NCI-H524 (cell line): ENCODE measurements at regions not wholly inside any gene's neighbourhood (a gene's known extent, or its start where the extent isn't known, plus 50 kb on each side); places are given as distances from the start of the nearest gene placed in this dataset.
"Not testable (repeated sequence)": the region's sequence is repeated elsewhere in the genome, so short reads cannot be mapped to it uniquely, and the experiment has no call there.

Experiments used
- DNase-seq, 2 experiments: peaks; one replicate each; lab custom pipeline; 2025; lab: John Stamatoyannopoulos, UW

DNA sequence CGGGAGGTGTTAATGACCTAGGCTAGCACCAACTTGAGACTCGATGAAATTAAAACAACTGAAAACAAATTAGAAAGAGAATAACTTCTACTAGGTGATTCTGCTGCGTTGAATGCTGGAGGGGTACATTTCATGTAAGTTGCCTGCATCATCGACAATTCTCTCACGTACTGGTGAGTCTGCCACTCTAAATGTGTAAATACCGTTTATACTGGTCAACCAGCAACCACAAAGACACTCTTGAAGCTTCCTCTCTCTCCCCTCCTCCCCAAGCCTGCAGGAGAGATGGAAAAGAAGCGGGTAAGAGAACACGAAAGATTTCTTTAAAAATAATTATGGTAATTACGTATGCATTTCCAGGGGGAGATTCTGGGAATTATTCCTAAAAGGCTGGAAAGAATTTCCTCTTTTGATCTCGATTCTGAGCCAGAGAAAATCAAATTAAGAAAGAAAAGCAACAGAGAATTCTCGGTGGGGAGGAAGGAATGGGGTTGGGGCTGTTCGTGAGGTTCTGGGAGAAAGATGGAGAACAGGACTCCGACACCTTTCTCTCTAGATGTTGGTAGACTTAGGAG lies 68.6 kb upstream of the MRTFB start:
- DNase-seq: no peak

DNA sequence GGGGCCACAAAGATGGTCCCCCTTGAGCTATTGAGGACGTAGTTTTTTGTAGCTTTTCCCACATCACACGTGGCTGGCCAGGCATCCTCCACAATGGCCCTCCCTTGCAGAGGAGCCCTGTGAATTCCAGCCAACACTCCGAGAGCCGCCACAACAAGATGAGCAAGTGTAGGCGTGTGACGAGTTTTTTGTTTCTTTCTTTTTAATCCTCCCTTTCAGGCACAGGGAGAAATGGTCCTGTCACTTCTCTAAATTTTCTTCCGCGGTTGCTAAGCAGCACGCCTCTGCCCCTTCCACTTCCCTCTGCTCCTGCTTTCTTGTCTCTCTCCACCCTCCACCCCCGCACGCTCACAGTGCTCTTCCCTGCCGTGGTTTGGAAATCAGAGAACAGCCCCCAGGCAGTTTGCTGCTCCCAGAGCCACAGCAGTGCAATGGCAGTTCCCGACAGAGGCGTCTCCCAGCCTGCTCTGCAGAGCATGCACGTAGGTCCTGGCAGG lies 68.0 kb upstream of the MRTFB start:
- peak in 1 of 2 experiments; percentile 42 for DNase-seq

DNA sequence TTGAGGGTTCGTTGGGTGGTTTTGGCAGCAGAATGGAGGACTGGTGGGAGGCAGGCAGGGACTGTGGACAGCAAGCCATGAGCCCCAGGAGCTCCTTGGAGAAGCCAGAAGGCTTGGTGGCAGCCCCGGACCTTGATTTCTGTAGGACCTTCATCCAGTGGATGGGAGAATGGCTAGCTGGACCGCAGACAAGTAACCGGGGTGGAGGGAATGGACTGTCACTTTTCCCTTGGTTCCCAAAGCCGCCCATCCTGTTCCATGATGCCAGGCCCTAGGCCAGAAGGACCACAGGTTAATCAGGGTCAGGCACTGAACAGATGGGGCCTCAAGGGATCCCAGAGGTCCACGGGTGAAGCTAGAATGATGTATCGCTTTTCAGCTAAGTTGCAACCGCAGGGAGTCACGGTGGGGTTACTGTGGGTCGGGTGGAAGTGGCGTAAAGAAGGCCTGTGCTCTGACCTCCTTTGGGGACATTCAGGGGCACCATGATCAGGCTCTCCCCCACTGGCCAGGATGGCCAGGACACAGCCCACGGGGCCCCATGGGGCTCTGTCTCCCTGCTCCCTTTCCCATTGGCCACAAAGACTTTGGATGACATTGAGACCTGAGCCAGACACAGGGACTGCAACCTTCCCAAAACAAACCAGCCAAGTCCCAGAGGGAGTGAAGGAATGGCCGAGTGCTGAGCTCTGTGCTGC lies 66.9 kb upstream of the MRTFB start:
- no peak for DNase-seq

DNA sequence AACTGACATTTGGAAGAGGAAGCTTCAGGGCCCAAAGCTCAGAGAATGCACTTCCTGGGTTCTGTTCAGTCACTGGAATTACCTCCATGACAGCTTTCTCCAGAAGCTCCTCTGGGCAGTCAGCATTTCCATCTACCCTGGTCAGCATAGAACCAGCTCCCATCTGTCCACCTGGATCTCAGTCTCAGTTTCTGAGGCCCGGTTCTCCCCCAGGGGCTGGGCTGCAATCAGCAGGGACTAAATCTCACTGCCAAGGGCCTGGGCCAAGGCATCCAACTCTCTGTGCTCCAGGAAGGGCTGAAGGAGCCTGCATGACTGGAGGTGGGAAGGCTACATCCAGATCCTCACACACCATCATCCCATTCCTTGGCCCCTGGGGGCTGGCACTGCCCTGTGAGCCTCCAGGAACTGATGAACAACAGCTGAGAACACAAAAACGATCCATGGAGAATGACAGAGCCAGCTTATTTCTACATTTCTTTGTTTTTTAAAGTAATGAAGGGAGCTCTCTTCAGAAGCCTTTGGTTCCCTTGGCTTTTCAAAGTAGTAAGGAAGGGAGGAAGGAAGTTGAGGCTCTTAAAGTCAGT lies 66.3 kb upstream of the MRTFB start:
- DNase-seq: no peak

GRCh38 chr16:14005335-14005734 lies 65.8 kb upstream of the MRTFB start:
- DNase-seq: no peak

GRCh38 chr16:14007450-14007849 lies 63.7 kb upstream of the MRTFB start:
- peak in 1 of 2 experiments; percentile 19 for DNase-seq

DNA sequence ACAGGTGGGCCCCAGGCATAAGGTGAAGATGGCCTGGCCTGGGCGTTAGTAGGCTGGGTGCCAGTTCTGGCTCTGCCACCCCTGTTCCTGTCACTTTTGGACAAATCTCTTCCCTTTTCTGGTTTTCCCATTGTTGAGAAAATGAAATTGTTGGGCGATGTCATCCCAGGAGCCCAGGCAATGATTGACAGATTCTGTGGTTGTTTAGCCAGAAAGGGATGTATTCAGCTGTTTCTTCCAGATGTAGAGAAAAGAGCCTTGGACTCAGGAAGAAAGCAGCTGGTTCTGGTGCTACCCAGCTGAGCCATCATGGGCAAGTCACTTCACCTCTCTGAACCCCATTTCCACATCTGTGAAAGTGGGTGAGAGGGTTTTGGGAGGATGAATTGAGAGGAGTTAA lies 60.1 kb upstream of the MRTFB start:
- no peak for DNase-seq

DNA sequence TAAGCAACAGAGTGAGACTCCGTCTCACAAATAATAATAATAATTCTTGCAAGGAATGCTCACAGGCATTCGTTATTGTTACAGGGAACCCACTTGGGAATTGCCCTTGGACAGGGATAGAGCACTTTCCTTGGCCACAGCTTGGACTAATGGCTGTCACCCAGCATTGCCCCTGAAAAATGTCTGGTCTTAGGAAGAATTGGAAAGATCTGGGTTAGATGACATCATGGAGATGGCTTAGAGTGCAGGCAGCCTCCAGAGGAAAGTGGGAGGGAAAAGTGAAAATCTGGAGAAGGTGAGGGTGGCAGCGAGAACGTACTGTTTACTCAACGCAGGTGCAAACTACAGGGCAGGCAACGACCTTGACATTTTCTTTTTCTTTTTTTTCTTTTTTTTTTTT lies 59.3 kb upstream of the MRTFB start:
- DNase-seq: no peak

GRCh38 chr16:14013145-14013570 lies 58.0 kb upstream of the MRTFB start:
- peak in 1 of 2 experiments; percentile 98 for DNase-seq

- peak; percentile 98 to 99 for DNase-seq
These were observed 57.4 kb upstream of the MRTFB start for GRCh38 chr16:14013571-14014283.

DNA sequence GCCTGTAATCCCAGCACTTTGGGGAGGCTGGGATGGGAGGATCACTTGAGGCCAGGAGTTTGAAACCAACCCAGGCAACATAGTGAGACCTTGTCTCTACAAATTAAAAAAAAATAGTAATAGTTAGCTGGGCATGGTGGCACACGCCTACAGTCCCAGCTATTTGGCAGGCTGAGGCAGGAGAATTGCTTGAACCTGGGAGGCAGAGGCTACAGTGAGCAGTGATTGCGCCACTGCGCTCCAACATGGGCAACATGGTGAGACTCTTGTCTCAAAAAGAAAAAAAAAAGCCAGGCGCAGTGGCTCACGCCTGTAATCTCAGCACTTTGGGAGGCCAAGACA lies 56.9 kb upstream of the MRTFB start:
- DNase-seq: no peak

DNA sequence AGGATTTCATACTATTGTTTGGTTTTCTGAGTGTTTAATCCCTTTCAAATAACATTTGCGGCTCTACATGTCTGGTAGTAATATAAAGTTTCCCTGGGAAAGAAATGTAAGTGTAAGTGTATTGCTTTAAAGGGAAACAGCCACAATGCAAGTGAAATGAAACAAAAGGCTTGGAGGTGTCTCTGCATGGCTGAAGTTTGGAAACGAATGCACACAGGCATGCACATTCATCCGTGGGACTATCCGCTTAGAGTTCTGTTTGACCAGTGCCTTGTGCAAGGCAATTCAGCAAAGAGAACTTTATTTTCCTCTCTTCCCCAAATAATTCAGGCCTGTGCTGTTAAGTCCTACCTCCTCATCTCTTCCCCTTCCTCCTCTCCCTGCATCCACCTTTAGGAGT lies 56.1 kb upstream of the MRTFB start:
- no peak for DNase-seq

GRCh38 chr16:14015461-14015860 lies 55.7 kb upstream of the MRTFB start:
- no peak for DNase-seq

DNA sequence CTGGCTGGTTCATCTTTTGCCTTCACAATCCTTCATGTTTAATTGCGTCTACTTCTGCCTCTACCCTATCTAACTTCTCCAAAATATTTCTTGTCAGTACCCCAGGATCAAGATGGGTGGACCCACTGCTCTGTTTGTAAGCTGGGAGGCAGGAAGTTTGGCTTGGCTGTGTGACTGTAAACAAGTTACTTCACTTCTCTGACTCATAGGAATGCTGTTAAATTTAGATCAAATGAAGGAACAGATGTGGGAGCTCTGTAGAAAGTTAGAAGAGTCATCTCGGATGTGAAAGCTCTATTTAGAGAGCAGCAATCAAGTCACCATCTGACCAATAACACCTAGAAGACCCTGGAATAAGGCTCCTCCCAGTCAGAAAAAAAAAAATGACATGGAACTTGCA lies 55.2 kb upstream of the MRTFB start:
- DNase-seq: no peak

GRCh38 chr16:14016362-14016761 lies 54.8 kb upstream of the MRTFB start:
- DNase-seq: not testable (repeated sequence)

DNA sequence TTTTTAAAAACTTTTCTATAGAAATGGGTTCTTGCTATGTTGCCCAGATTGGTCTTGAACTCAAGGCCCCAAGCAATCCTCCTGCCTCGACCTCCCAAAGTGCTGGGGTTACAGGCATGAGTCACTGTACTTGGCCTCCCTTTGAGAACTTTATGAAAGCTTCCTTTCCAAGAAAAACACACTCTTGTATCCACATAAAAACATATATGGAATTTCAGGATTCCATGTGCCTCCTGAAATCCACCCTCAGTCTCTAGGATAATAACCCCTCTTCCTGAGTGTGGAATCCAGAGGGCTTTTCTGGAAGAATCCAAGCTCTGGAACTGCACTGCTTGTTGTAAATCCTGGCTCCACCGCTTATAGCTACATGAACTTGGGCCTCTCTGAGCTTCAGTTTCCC lies 53.2 kb upstream of the MRTFB start:
- DNase-seq: no peak

DNA sequence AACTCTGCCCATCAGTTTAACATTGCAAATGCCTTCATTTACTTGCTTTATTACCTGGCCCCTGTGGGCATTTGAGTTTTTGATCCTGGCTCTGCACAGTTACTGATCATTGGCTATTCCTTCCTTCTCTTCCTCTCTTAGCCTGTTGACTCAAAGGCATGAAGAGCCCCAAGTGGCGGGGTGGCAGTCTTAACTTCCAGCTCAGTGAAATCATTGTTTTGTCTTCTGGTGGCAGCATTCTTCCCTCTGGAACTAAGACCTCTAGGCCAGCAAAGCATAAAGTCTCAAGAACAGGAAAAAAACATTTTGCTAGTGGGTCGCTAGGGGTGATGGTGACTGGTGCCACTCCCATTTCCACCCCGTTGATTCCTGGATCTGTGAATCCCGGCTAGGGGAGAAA lies 52.3 kb upstream of the MRTFB start:
- DNase-seq: no peak

DNA sequence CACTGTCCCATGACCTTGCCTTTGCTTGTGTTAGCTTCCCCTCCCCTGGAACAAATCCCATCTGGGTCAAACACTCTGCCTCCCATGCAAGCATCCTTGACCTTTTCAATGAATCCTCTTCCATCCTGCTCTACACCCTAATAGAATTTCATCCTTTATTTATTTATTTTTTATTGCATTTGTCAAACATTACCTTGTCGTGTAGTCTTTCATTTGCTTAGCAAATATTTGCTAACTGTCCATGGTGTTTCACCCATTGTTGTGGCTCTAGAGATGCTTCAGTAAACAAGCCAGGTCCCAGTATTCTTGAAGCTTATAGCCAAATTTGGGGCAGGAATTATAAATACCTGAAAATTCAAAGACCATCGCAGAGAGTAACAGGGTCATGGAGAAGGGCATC lies 51.0 kb upstream of the MRTFB start:
- DNase-seq: no peak
